Vagina (tissue), 2 donors: ENCODE measurements at regions not wholly inside any gene's neighbourhood (a gene's known extent, or its start where the extent isn't known, plus 50 kb on each side); places are given as distances from the start of the nearest gene placed in this dataset.

Experiments
- POLR2A ChIP-seq, 2 donors: fragments of 450-650 bp; IDR thresholded peaks; one replicate each; pipeline ENCODE4 v1.6.1; 2017; ENCODE audit warnings: antibody characterized with exemption in 2 of 2, mild to moderate bottlenecking in 2 of 2, moderate library complexity in 2 of 2
- POLR2AphosphoS5 ChIP-seq, 2 donors: sonication (generic); formaldehyde crosslinking; IDR thresholded peaks; one replicate each; pipeline ENCODE4 v1.9.0; 2017; ENCODE audit warnings: antibody characterized with exemption in 2 of 2, mild to moderate bottlenecking in 2 of 2, low read depth in 1 of 2; ENCODE audit not compliant: insufficient read depth in 1 of 2
- TF ChIP-seq, protein P1 (sequence below), 3 experiments: fragments of 450-650 bp in 2 of 3; fragments of 200-600 bp in 1 of 3; sonication (generic) in 1 of 3; IDR thresholded peaks; one replicate each; pipeline ENCODE4 v1.5.1; 2017 to 2019; ENCODE audit warnings: antibody characterized with exemption in 3 of 3, mild to moderate bottlenecking in 2 of 3, moderate library complexity in 2 of 3

DNA sequence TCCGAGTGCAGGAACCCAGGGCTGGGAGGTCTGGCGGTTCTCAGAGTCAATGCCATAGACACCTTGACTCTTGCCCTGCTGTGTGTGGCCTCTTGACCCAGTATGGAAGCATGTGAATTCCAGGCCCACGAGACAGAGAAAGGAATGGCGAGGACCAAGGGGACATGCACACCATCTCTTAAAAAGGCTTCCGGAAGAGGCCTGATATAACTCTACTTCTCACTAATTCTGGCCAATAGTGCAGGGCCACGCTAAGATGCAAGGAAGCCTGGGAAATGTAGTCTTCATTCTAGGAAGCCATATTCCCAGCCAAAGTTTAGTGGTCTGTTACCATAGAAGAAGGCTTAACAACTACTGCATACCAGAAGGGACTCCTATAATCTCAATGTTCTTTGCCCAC is 177.0 kb upstream of the KCNG1 start:
- TF ChIP-seq, protein P1, sequence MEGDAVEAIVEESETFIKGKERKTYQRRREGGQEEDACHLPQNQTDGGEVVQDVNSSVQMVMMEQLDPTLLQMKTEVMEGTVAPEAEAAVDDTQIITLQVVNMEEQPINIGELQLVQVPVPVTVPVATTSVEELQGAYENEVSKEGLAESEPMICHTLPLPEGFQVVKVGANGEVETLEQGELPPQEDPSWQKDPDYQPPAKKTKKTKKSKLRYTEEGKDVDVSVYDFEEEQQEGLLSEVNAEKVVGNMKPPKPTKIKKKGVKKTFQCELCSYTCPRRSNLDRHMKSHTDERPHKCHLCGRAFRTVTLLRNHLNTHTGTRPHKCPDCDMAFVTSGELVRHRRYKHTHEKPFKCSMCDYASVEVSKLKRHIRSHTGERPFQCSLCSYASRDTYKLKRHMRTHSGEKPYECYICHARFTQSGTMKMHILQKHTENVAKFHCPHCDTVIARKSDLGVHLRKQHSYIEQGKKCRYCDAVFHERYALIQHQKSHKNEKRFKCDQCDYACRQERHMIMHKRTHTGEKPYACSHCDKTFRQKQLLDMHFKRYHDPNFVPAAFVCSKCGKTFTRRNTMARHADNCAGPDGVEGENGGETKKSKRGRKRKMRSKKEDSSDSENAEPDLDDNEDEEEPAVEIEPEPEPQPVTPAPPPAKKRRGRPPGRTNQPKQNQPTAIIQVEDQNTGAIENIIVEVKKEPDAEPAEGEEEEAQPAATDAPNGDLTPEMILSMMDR (IDR thresholded peaks at IDR 0.05) = no peak
- no peak for TF ChIP-seq POLR2A (IDR thresholded peaks at IDR 0.05)
- no peak for TF ChIP-seq POLR2AphosphoS5 (IDR thresholded peaks at IDR 0.05; ENCODE audit: insufficient read depth in 1 of 2, low read depth in 1 of 2)
